OCI-LY7 (cell line): ENCODE measurements at regions not wholly inside any gene's neighbourhood (a gene's known extent, or its start where the extent isn't known, plus 50 kb on each side); places are given as distances from the start of the nearest gene placed in this dataset.
"Not testable (repeated sequence)": the region's sequence is repeated elsewhere in the genome, so short reads cannot be mapped to it uniquely, and the experiment has no call there.

ENCODE experiments used
- BruUV-seq: library from RNA; stranded (reverse); fragments of 400-500 nt; replicated peaks from 2 replicates; lab custom pipeline; 2021; lab: Mats Ljungman, UMichigan
- CTCF ChIA-PET: fragments of 300-600 bp; sonication (Branson Sonifier 250); formaldehyde crosslinking; loops from one replicate; lab custom pipeline; 2022; ENCODE audit warnings: antibody characterized with exemption; ENCODE audit not compliant: unreplicated experiment; lab: Charles Lee
- POLR2A ChIA-PET: fragments of 300-600 bp; sonication (Branson Sonifier 250); formaldehyde crosslinking; loops from one replicate; lab custom pipeline; 2022; ENCODE audit warnings: antibody characterized with exemption; lab: Charles Lee
- DNase-seq: peaks from one replicate; pipeline ENCODE4 v3.0.0-alpha.2; 2015; ENCODE audit warnings: low spot score
- H2AFZ ChIP-seq: fragments of 200-600 bp; sonication (generic), shearing (Covaris generic); 2 replicates; pipeline ENCODE4 v1.6.1; 2014; ENCODE audit warnings: mild to moderate bottlenecking, antibody characterized with exemption, low read length, moderate library complexity
- H3K27ac ChIP-seq: fragments of 200-600 bp; sonication (generic); 2 replicates; pipeline ENCODE4 v1.5.1; 2014; ENCODE audit warnings: mixed run types, low read depth, mild to moderate bottlenecking, moderate library complexity, low read length, inconsistent platforms; ENCODE audit not compliant: poor library complexity, severe bottlenecking
- H3K36me3 ChIP-seq: fragments of 200-600 bp; sonication (generic); 2 replicates; pipeline ENCODE4 v1.6.1; 2014; ENCODE audit warnings: mild to moderate bottlenecking, antibody characterized with exemption, low read length, moderate library complexity, mixed read lengths; ENCODE audit not compliant: insufficient read depth
- H3K4me1 ChIP-seq: fragments of 200-600 bp; sonication (generic); 2 replicates; pipeline ENCODE4 v1.5.1; 2014; ENCODE audit warnings: mild to moderate bottlenecking, low read length; ENCODE audit not compliant: insufficient read depth, poor library complexity, severe bottlenecking
- H3K4me2 ChIP-seq: fragments of 200-600 bp; sonication (generic); 2 replicates; pipeline ENCODE4 v1.6.1; 2014; ENCODE audit warnings: mild to moderate bottlenecking, low read length
- H3K4me3 ChIP-seq: fragments of 200-600 bp; sonication (generic); 2 replicates; pipeline ENCODE4 v1.5.1; 2014; ENCODE audit warnings: mild to moderate bottlenecking, low read depth, low read length; ENCODE audit not compliant: poor library complexity, severe bottlenecking
- H3K79me2 ChIP-seq: fragments of 200-600 bp; sonication (generic); 2 replicates; pipeline ENCODE4 v1.6.1; 2016; ENCODE audit warnings: low read depth, mild to moderate bottlenecking, low read length, moderate library complexity, mixed read lengths; ENCODE audit not compliant: insufficient read depth
- H3K9me2 ChIP-seq: fragments of 200-600 bp; sonication (generic); 2 replicates; pipeline ENCODE4 v1.6.1; 2016; ENCODE audit warnings: mild to moderate bottlenecking, low read length, mixed read lengths; ENCODE audit not compliant: insufficient read depth
- H3K9me3 ChIP-seq: fragments of 200-600 bp; sonication (generic); 2 replicates; pipeline ENCODE4 v1.6.1; 2014; ENCODE audit warnings: mild to moderate bottlenecking, mixed run types, low read length, mixed read lengths
- H4K20me1 ChIP-seq: fragments of 200-600 bp; sonication (generic); 2 replicates; pipeline ENCODE4 v1.6.1; 2014; ENCODE audit warnings: mild to moderate bottlenecking, antibody characterized with exemption, low read length, moderate library complexity, mixed read lengths; ENCODE audit not compliant: insufficient read depth
- EZH2phosphoT487 ChIP-seq: fragments of 200-600 bp; sonication (generic); IDR thresholded peaks from 2 replicates; pipeline ENCODE4 v1.6.1; 2018; ENCODE audit warnings: low read depth, borderline replicate concordance, mild to moderate bottlenecking, mixed run types, antibody characterized with exemption, low read length, moderate library complexity, mixed read lengths
- intact Hi-C: fragments of 100-400 bp; cut with micrococcal nuclease; formaldehyde crosslinking; loops from one replicate; pipeline ENCODE4 v1.10.0; 2022; ENCODE audit not compliant: unreplicated experiment
- TF ChIP-seq, protein P1 (sequence below): fragments of 200-600 bp; sonication (generic); conservative IDR thresholded peaks from 2 replicates; pipeline ENCODE4 v1.5.1; 2014; ENCODE audit warnings: mild to moderate bottlenecking, antibody characterized with exemption, low read length, moderate library complexity, mixed read lengths

GRCh38 chr3:74839566-74839965 is 225.1 kb upstream of the CNTN3 start:
- no peaks in the 10 kb centered on the region for H3K79me2 ChIP-seq
- no peaks in the 10 kb centered on the region for H4K20me1 ChIP-seq
- no peak overlapping the region for H3K4me3 ChIP-seq
- no peak for TF ChIP-seq EZH2phosphoT487
- TF ChIP-seq, protein P1, sequence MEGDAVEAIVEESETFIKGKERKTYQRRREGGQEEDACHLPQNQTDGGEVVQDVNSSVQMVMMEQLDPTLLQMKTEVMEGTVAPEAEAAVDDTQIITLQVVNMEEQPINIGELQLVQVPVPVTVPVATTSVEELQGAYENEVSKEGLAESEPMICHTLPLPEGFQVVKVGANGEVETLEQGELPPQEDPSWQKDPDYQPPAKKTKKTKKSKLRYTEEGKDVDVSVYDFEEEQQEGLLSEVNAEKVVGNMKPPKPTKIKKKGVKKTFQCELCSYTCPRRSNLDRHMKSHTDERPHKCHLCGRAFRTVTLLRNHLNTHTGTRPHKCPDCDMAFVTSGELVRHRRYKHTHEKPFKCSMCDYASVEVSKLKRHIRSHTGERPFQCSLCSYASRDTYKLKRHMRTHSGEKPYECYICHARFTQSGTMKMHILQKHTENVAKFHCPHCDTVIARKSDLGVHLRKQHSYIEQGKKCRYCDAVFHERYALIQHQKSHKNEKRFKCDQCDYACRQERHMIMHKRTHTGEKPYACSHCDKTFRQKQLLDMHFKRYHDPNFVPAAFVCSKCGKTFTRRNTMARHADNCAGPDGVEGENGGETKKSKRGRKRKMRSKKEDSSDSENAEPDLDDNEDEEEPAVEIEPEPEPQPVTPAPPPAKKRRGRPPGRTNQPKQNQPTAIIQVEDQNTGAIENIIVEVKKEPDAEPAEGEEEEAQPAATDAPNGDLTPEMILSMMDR: no peak
- ChIA-PET CTCF (no interaction called here), POLR2A (interaction anchor here (1.1 kb wide), 2 partner anchors 12 to 15 kb away, joined by 3 read pairs; no protein-coding TSS in a partner anchor)
- BruUV-seq: no TSS peak
- H3K36me3 ChIP-seq: no peaks in the 10 kb centered on the region
- H3K27ac ChIP-seq: no peak overlapping the region
- H3K9me2 ChIP-seq: no peaks in the 10 kb centered on the region
- H3K4me2 ChIP-seq: no peak overlapping the region
- intact Hi-C loops: no loop called here
- H3K4me1 ChIP-seq: no peaks in the 10 kb centered on the region
- H3K9me3 ChIP-seq: no peaks in the 10 kb centered on the region
- no peak overlapping the region for H2AFZ ChIP-seq
- DNase-seq: no peak

DNA sequence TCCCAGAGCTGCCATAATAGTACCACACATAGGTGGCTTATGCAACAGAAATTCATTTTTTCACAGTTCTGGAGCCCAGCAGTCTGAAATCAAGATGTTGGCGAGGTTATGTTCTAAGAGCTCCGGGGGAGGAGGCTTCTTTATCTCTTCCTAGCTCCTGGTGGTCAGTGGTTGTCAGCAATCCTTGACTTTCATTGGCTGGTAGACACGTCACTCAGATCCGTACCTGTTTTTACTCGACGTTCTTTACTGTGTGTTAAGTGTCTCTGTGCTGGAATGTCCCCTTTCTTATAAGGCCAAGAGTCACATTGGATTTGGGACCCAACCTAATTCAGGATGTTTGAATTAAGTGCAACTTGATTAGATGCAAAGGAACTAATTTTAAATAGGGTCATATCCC is 218.5 kb upstream of the CNTN3 start:
- TF ChIP-seq, protein P1: no peak
- ChIA-PET POLR2A (no interaction called here), CTCF (no interaction called here)
- Histone ChIP-seq H3K27ac (no peak overlapping the region), H3K9me2 (no peaks in the 10 kb centered on the region), H3K4me3 (no peak overlapping the region), H3K36me3 (no peaks in the 10 kb centered on the region), H3K4me2 (no peak overlapping the region), H2AFZ (no peak overlapping the region), H3K79me2 (no peaks in the 10 kb centered on the region), H3K4me1 (no peaks in the 10 kb centered on the region), H3K9me3 (no peaks in the 10 kb centered on the region), H4K20me1 (no peaks in the 10 kb centered on the region)
- no TSS peak for BruUV-seq
- intact Hi-C loops: no loop called here
- DNase-seq: no peak

GRCh38 chr3:74830845-74831244 is 216.4 kb upstream of the CNTN3 start:
- CTCF ChIA-PET, DNase-seq, H3K36me3 ChIP-seq, intact Hi-C loops, H3K4me2 ChIP-seq, BruUV-seq, H4K20me1 ChIP-seq, H2AFZ ChIP-seq, H3K27ac ChIP-seq, POLR2A ChIA-PET, H3K9me2 ChIP-seq, H3K4me3 ChIP-seq, H3K79me2 ChIP-seq, H3K4me1 ChIP-seq, H3K9me3 ChIP-seq: not testable (repeated sequence)

DNA sequence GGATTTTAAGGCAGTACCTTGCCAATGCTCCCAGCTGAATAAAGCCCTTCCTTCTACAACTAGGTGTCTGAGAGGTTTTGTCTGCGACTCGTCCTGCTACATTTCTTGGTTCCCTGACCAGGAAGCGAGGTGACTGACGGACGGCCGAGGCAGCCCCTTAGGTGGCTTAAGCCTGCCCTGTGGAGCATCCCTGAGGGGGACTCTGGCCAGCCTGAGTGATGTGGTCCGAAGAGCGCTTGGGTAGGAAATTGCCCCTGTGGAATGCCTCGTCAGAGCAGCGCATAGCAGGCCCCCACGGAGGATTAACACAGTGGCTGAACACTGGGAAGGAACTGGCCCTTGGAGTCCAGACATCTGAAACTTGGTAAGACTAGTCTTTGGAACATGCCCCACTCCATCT is 210.9 kb upstream of the CNTN3 start:
- CTCF ChIA-PET, H3K27ac ChIP-seq, POLR2A ChIA-PET, H3K4me1 ChIP-seq, H3K36me3 ChIP-seq, H3K9me3 ChIP-seq, intact Hi-C loops, H3K4me2 ChIP-seq, DNase-seq, H3K4me3 ChIP-seq, H3K79me2 ChIP-seq, H2AFZ ChIP-seq, BruUV-seq, H3K9me2 ChIP-seq, H4K20me1 ChIP-seq: not testable (repeated sequence)
